ENCODE measurements at regions not wholly inside any gene's neighbourhood (a gene's known extent, or its start where the extent isn't known, plus 50 kb on each side); places are given as distances from the start of the nearest gene placed in this dataset.
"Not testable (repeated sequence)": the region's sequence is repeated elsewhere in the genome, so short reads cannot be mapped to it uniquely, and the experiment has no call there.

DNA sequence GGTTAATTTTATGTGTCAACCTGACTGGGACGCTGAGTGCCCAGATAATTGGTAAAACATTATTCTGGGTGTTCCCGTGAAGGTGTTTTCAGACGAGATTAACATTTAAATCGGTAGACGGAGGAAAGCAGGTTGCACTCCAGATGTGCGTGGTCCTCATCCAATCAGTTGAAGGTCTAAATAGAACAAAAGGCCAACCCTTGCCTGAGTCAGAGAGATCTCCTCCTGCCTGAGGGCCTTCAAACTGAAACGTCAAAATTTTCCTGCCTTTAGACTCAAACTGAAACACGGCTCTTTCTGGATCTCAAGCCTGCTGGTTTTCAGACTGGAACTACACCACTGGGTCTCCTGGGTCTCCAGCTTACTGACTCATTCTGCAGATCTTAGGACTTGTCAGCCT, 70.9 kb downstream of the NPIPA5 start:
- not testable (repeated sequence) for TF ChIP-seq CTCF, POLR2AphosphoS5 (IDR thresholded peaks at IDR 0.05)
